CD4-positive, alpha-beta T cell treated with Interleukin-2 at 100 ng/mL for 4 hours (primary cell): ENCODE measurements at regions not wholly inside any gene's neighbourhood (a gene's known extent, or its start where the extent isn't known, plus 50 kb on each side); places are given as distances from the start of the nearest gene placed in this dataset.

Source experiments
- DNase-seq: peaks from one replicate; pipeline ENCODE4 v3.0.0-alpha.2; 2020; ENCODE audit warnings: low spot score

DNA sequence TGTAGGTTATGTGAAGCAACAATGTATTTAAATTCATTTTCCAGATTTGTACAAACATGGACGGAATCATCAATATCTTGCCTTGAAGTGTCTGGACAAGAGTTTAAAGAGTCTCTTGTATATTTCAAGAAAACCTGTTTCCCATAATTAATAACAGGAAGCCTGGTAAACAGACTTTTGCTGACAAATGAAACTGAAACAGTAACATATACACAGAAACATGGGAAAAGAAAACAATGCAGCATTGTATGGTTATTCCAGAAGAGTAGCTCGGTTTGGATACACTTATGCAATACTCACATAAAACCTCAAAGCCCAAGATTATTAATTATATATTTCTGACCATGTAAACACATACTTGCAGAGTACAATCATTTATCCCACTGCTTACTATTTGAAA lies 265.5 kb downstream of the PTPRC start:
- no peak for DNase-seq

DNA sequence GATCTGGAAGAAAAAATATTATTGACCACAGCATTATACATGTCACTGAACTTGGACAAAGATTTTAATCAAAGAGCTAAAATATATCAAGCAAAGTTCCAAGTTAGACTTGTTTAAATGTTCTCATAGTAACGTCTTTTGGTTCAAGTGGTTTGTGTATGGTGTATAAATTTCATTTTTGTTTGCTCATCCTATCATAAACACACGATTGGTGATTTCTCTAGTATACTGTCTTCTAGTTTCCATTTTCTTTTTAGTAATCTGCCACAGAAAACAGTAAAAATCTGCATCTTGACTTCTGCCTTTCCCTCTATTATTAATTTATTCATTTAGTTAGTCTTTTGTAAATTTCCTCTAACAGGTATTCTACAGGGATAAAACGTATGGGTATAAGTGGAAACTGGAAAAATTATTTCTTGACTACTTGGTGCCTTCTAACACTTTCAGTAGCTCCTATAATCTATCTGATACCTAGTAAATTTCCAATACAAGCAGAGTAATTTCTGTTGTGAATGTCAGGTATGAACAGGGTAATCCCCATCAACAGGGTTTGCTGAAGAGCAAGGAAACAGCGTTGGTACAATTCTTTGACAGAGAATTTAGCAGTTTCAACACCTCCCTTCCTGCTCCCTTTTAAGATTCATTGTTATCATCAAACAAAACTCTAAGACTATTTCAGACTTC lies 268.0 kb downstream of the PTPRC start:
- DNase-seq = no peak

DNA sequence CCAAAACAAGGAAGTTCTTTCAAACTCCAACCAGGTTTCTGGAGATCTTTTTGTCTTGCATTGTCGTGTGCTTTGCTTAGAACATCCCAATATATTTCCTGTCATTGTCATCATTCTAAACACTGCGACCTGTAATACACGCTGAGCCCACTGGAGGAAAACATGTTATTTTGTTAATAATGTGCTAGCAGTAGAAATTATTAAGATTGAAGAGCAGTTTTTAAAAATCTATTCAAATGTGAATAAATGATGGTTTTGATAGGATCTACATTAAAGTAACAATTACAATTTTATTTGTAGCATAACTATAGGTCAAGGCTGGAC lies 268.5 kb downstream of the PTPRC start:
- DNase-seq = no peak

DNA sequence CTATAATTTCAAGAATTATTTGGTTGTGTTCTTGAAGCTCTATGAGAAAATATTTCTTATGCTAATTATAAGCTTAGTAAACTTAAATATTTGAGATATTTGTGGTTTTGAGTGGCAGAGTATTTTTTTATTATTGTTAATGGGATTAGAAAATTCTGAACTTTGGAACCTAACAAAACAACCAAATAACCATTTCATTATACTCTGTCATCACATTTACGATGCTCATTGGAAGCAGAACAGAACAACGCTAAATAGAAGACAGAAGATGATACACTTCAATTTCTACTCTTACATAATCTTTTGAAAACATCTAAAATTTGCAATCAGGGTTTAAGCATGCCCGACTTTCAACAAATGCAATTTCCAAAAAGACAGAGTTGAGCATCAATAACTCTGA lies 270.2 kb downstream of the PTPRC start:
- no peak for DNase-seq

DNA sequence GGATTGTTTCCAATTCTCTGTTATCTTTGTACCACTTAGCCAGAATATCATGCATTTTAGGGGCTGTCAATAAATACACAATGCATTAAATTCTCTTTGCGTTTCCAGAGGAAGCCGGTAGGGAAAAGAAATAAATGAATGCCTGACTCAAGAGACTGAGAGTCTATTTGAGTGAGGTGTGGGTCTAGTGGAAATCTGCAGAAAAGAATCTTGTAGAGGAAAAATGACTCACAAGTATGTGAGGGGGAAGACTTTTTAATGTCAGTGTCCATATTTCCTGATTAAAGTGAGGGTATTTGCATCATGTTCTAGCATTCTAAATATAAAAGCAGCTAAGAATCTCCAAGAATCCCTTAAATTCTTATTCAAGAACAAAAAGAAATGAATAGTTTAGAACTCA lies 271.1 kb downstream of the PTPRC start:
- no peak for DNase-seq

DNA sequence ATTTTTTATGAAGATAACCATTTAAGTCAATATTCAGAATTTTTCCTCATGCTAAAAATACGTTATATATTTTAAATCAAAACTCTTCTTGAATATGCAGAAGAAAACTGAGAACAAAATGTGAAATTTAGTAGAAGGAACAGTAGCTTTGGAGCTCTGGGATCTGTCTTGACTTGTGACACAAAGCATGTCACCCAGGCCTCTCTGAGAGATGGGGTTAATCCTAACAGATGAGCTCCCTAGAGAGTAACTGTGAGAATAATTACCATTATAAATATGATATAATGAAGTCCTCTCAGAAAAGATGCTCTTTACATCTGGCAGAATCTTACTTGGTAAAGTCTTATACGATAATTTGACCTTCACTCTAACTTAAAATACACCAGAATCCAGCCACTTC lies 272.0 kb downstream of the PTPRC start:
- no peak for DNase-seq

GRCh38 chr1:198912046-198912445 lies 273.2 kb downstream of the PTPRC start:
- no peak for DNase-seq

GRCh38 chr1:198913667-198914066 lies 274.8 kb downstream of the PTPRC start:
- no peak for DNase-seq

- no peak for DNase-seq
These were observed 276.7 kb downstream of the PTPRC start for GRCh38 chr1:198915327-198916231.

- DNase-seq = no peak
These were observed 278.4 kb downstream of the PTPRC start for GRCh38 chr1:198917226-198917625.

DNA sequence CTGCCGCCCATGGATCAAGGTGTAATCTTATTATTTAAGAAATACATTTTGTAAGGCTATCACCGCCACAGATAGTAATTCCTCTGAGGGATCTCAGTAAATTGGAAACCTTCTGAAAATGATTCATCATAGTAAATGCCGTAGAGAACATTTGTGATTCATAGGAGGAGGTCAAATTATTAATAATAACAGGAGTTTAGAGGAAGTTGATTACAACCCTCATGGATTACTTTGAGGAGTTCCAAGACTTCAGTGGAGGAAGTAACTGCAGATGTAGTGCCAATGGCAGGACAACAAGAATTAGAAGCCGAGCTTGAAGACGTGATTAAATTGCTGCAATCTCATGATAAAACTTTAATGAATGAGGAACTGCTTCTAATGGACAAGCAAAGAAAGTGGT lies 280.1 kb downstream of the PTPRC start:
- no peak for DNase-seq

GRCh38 chr1:198919667-198920398 lies 281.0 kb downstream of the PTPRC start:
- peak; percentile 53 for DNase-seq

GRCh38 chr1:198922638-198923430 lies 284.0 kb downstream of the PTPRC start:
- DNase-seq = peak; percentile 16

DNA sequence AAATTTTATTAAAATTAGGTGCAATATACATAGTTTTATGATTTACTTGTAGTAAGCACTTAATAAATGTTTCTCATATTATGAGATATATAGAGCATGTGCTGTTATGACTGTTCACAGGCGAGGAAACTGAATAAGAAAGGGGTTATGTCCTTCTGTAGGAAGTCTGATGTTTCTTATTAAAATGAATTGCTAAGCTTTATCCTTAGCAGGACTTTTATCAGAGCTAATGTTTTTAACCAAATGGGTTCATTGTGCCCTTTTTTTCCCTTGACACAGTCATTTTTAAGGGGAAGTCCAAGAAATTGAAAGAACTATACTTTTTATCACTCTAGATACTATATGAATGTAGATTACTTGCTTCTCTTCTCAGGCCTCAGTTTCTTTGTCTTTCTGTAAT lies 285.2 kb downstream of the PTPRC start:
- no peak for DNase-seq

GRCh38 chr1:198925567-198925966 lies 286.7 kb downstream of the PTPRC start:
- DNase-seq = no peak

DNA sequence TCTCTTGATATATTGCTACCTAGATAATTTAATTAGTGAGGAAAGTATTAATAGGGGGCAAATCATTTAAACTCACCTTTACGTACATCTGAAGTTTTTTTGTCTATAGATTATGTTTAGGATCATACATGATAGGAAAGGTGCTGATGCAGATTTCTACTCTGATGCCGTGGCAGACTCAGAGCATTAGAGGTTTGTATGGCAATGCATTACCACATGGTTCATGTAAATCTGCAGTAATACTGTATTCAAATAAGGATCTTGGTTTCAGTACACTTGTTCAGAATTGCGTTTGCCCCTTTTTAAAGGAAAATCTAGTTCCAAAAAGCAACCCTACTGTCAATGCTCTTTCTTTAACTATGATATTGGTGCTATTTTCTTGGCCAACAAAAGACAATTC lies 288.3 kb downstream of the PTPRC start:
- no peak for DNase-seq

DNA sequence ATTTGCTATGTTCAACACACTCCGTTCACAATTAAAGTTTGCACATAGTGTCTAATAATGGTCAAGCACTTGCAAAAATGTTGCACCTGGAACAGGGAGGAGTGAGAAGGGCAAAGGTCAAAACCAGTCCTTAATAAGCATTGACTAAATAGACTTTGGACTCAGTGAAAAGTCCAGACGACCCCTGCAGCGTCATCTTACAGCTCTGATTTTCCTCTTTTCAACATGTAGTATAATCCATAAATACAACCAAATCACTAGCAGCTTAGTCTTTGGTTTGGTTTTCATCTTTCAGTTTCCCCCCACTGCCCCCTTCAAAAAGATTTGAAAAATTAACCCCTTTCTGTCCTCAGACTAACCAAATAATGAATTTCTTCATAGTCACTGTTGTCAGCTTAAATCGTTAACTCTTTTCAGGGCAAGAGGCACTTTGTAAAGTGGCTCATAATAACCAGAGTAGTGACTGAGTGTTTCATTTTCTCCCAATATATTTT lies 290.3 kb downstream of the PTPRC start:
- no peak for DNase-seq

DNA sequence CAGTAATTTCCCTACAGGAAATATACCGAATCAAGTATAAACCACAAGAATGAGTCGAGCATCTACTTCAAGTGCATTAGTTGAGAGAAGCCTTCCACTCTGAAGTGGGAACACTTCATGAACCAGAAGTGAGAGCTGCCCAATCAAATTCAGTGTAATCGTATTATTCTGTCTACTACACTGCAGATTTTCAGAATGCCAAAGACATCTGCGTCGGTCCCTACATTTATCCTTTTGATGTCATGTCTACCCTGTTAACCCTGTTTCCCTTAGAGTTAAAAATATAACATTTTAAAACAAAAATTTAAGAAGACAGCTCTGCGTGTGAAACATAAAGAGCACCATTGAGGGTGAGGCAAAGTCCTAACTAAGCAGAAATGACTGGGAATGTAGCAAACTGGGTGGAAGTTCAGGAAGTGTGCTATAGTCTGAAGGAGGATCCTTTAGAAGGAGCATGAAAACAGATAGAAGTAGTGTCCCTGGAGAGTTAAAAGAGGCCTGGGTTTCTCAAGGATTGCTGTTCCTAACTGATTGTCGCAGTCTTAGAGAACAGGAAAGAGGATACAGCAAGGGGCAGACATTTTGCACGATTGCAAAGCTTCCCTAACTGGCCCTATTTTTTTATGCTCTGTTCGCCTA lies 291.2 kb downstream of the PTPRC start:
- peak; percentile 42 for DNase-seq

GRCh38 chr1:198932351-198932991 lies 293.6 kb downstream of the PTPRC start:
- no peak for DNase-seq

DNA sequence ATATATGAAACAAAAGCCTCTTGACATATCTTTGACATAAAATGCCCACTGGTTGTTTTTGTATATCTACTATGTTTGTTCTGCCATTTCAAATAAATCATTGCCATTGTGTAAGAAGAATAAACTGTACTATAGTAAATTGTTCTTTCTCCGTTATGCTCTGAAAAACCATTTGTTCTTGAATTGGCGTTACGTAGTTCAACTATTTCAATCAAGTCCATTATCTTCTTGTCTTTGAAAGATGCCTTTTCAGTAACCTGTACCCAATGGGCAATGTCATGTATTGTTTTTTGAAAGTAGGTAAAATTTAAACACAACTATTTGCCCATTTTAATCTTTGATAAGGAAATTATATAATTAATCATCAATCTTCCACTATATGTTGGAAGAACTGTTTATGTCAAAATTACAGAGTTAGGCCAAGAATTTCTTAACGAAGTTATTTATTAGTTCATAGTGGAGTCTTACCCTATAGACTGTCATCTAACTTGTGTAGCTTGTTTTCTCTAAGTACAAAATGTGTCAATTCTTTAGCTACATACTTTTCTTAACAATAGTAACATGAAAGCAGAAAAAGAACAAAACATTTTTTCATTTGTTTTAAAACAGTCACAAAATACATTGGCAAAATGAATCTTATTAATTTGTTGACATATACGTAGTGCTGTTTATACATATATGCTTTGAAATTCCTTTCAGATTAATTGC lies 294.8 kb downstream of the PTPRC start:
- DNase-seq = no peak
